OCI-LY3 (cell line): ENCODE measurements at regions not wholly inside any gene's neighbourhood (a gene's known extent, or its start where the extent isn't known, plus 50 kb on each side); places are given as distances from the start of the nearest gene placed in this dataset.

Source experiments
- CTCF ChIP-seq: fragments of 200-600, 300-600 bp; sonication (generic); IDR thresholded peaks from 2 replicates; pipeline ENCODE4 v1.5.1; 2014; ENCODE audit warnings: antibody characterized with exemption, low read length, low read depth
- EZH2phosphoT487 ChIP-seq: fragments of 200-600 bp; shearing (Covaris generic); IDR thresholded peaks from 2 replicates; pipeline ENCODE4 v1.6.1; 2018; ENCODE audit warnings: antibody characterized with exemption, mixed run types, low read depth

GRCh38 chr4:111572470-111572869 is 572.8 kb upstream of the FAM241A start:
- TF ChIP-seq CTCF, result no peak
- no peak for TF ChIP-seq EZH2phosphoT487
